Sigmoid colon (tissue), 4 donors: ENCODE measurements at regions not wholly inside any gene's neighbourhood (a gene's known extent, or its start where the extent isn't known, plus 50 kb on each side); places are given as distances from the start of the nearest gene placed in this dataset.

Experiments used
- EP300 ChIP-seq, 4 donors: sonication (generic); formaldehyde crosslinking; IDR thresholded peaks; one replicate each; pipeline ENCODE4 v1.6.1; 2017; ENCODE audit warnings: antibody characterized with exemption in 4 of 4
- POLR2A ChIP-seq, 2 donors: fragments of 450-650 bp; IDR thresholded peaks; one replicate each; pipeline ENCODE4 v1.6.1; 2016; ENCODE audit warnings: antibody characterized with exemption in 2 of 2, mild to moderate bottlenecking in 2 of 2, moderate library complexity in 2 of 2
- POLR2AphosphoS5 ChIP-seq, 4 donors: sonication (generic); formaldehyde crosslinking; IDR thresholded peaks; one replicate each; pipeline ENCODE4 v1.6.1; 2017; ENCODE audit warnings: antibody characterized with exemption in 4 of 4
- TF ChIP-seq, protein P1 (sequence below), 4 experiments: fragments of 450-650 bp in 3 of 4; fragments of 200-600 bp in 1 of 4; IDR thresholded peaks; one replicate each; pipeline ENCODE4 v1.5.1; 2016 to 2019; ENCODE audit warnings: antibody characterized with exemption in 4 of 4, mild to moderate bottlenecking in 3 of 4, moderate library complexity in 2 of 4

DNA sequence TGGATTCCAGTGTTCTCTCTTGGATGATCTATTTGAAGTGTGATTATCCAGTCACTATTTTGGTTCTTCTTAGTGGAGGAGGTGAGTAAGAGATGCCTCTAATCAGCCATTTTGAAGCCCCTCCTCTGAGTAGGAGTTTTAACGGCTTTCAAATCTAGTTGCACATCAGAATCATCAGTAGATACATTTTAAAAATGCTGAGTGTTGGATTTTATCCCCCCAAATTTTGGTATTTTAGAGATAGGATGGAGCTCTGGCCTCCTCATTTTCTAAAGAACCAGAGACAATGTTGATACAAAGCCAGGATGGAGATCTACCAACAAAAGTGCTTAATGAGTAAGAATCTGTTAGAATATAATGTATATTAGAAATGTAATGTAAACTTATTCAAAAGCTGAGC is 1061.0 kb upstream of the WWC1 start:
- TF ChIP-seq, protein P1, sequence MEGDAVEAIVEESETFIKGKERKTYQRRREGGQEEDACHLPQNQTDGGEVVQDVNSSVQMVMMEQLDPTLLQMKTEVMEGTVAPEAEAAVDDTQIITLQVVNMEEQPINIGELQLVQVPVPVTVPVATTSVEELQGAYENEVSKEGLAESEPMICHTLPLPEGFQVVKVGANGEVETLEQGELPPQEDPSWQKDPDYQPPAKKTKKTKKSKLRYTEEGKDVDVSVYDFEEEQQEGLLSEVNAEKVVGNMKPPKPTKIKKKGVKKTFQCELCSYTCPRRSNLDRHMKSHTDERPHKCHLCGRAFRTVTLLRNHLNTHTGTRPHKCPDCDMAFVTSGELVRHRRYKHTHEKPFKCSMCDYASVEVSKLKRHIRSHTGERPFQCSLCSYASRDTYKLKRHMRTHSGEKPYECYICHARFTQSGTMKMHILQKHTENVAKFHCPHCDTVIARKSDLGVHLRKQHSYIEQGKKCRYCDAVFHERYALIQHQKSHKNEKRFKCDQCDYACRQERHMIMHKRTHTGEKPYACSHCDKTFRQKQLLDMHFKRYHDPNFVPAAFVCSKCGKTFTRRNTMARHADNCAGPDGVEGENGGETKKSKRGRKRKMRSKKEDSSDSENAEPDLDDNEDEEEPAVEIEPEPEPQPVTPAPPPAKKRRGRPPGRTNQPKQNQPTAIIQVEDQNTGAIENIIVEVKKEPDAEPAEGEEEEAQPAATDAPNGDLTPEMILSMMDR (IDR thresholded peaks at IDR 0.05), result no peak
- no peak for TF ChIP-seq EP300 (IDR thresholded peaks at IDR 0.05)
- no peak for TF ChIP-seq POLR2A (IDR thresholded peaks at IDR 0.05)
- no peak for TF ChIP-seq POLR2AphosphoS5 (IDR thresholded peaks at IDR 0.05)
